ENCODE measurements at regions not wholly inside any gene's neighbourhood (a gene's known extent, or its start where the extent isn't known, plus 50 kb on each side); places are given as distances from the start of the nearest gene placed in this dataset.

DNA sequence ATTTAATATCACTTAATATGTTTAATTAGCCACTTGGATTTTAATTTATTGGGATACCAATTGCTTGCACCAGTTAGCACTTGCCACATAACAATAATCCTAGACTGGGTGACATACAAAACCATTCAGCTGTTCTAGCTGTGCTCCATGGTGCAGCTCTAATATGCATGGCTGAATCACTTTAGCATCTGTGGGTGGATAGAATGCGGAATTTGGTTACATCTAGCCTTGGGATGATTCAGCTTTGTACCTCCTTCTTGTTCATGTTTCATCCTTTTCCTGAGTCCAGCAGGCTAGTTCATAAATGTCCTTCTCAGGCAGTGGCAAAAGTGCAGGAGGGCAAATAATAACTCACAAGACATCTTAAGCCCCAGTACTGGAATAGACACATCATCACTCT is 1263.0 kb downstream of the LRFN5 start:
- no peak for DNase-seq

DNA sequence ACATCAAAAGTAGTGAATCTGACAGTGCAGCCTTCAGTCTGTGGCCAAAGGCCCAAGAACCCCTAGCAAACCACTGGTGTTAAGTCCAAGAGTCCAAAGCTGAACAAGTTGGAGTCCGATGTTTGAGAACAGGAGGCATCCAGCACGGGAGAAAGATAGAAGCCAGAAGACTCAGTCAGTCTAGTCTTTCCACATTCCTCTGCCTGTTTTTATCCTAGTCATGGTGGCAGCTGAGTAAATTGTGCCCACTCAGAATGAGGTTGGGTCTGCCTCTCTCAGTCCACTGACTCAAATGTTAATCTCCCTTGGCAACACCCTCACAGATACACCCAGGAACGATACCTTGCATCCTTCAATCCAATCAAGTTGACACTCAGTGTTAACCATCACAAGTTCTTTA is 1255.4 kb downstream of the LRFN5 start:
- no peak for DNase-seq

DNA sequence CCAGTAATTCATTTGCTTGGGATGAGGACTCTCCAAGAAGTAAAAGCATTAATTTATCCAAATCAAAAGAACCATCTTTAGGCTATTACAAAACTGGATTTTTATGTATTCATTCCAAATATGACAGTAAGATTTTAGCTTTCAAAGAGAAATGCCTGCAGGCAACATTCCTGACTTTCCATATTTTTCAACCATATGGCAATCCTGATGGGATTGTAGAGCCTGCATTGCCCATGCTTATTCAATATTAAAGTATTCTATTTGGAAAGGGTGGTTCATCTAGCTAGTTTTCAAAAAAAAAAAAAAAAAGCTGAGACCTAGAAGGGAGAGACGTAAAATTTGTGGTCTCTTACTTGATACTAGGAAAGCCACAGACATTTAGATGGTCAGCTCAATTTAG is 1253.7 kb downstream of the LRFN5 start:
- DNase-seq = no peak

DNA sequence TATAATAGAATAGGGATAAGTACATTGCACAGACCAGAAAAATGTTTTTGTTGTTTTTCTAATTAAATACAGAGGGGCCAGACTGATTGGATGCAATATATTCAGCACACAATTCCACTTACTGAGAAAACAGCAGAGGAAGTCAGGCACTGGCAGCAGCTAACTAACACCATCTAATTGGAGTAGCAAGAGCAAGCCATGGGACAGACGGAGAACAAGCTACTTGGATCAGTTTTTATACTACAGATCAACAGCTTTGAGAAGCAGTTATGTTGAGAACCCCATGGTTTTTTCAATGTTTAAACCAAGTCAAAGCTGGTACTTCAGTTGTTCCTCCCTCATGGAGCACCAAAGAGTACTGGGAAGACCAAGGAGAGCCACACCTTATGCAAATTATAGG is 1249.4 kb downstream of the LRFN5 start:
- DNase-seq = no peak

DNA sequence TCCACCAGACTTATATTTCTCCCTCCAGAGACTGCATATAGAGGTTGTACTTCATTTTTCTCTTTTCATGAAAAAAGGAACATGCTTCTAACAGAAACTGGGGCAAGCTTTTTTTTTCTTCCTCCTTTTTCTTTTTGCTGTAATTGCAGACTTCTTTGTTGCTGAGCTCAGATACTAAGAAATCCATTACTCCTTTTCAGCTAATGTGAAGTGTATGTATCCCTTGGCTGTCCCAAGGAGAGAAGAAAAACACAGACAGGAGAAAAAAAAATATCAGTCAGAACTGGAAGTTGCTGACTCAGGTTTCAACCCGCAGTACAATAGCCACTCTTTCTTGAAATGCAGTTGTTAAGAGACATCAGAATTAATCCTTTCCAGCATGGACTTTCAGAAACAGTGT is 1248.4 kb downstream of the LRFN5 start:
- DNase-seq = no peak

DNA sequence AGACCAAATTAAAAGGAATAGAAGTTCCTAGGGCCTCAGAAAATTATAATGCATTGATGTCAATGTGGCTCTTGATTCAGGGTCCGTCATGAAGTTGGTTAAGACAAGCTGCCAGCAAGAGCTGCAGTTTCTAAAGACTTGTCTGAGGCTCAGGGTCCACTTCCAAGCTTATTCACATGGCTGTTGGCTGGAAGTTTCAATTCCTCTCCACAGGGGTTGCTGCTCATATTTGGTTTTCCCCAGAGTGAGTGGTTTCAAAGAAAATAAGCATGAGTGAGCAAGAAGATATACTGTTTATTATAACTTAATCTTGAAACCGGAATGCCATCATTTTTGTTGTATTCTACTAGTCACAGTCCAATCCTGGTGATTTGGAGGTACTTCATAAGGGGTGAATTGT is 1247.4 kb downstream of the LRFN5 start:
- no peak for DNase-seq

DNA sequence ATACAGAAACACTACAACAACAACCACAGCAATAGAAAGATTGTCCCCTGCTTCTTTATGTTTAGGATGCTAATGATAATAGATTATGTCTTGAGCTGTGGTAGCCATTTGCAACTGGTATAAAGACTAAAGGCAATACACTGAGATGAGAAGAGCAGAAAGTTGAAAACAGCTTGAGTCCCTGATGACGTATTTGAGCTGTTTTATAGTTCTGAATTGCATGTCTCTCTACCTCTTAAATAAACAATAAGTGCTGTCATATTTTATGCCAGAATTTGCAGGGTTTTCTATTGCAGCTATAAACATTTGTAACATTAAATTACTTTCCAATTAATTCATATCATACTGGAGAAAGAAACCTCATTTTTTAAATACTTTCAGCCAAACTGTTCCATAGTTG is 1242.0 kb downstream of the LRFN5 start:
- no peak for DNase-seq

DNA sequence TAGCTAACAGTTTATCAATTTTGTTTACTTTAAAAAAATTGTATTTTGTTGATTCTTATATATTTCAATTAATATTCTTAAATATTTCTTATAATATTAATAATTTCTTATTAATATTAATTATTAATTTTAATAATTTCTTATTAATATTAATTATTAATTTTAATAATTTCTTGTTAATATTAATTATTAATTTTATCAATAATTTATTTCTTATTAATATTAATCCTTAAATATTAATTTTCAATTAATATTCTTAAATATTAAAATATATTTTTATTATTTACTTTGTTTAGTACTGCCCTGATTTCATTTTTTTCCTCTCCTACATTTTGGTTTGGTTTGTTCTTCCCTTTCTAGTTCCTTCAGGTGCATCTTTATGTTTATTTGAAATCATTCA is 1208.1 kb downstream of the LRFN5 start:
- no peak for DNase-seq

DNA sequence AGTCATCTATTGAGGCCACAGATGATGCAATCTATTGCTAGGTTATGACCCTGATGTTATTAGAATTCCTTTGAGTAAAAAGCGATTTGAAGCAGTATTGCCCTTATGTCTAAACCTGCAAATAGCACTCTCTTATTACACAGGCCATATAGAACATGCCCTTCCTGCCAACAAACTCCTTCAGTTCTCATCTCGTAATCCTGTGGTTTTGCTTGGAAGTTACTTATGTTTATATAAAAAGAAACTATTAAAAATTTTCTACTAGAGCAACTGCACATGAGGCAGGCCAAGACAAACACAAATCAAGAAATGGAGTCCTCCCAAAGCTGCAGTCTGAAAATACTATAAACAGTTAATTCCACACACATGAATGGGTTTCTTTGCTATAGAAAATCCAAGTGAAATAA is 1200.2 kb downstream of the LRFN5 start:
- no peak for DNase-seq

DNA sequence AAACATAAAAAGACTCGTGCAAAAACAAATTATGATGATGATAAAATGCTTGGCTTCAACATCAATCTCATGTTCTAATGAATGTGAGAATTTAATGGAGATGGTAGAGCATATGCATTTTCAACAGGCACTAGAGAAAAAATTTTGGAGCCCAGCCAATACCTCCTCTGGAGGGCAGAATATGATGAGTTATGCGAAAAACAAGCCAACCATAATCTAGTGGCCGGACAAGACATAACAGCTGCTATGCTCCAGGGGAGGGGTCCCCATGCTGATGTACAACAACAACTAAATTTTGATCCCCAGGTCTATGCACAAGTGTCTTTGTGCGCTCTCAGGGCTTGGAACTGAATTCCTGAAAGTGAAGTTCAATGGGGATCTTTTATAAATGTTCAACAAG is 1197.5 kb downstream of the LRFN5 start:
- no peak for DNase-seq

DNA sequence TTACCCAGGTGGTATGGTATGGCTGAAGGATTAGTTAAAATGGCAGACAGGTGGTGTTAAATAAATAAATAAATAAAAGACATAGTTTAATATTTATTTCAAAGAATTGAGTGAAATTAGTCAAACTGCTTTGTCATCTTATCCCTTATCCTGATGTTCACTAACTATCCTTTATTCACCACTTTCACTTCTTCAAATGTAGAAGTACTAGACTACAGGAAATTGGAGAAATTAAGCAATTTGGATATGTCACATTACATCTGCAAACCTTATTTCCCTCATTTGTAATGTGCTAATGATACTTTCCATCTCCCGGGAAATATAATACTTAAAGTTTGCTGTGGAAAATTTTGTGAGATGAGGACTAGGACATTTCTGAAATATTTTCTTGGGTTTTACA is 1195.7 kb downstream of the LRFN5 start:
- DNase-seq = no peak

DNA sequence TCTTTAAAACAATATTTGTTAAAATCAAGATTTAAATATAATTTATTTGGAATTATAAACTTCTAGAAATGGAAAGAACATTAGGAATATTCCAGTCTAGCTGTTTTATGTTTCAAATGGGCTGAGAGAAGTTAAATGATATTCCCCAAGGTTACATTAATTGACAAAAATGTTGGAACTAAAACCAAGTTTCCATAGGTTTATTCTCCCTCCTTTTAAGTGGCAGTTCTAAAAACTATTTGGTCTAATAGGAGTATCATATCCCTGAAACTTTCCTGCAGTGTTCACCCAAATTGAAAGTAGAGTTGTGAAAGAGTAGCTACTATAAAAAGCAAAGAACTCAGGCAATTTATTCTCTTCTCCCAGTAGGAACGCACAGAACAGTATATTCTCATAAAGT is 1185.5 kb downstream of the LRFN5 start:
- DNase-seq = no peak

DNA sequence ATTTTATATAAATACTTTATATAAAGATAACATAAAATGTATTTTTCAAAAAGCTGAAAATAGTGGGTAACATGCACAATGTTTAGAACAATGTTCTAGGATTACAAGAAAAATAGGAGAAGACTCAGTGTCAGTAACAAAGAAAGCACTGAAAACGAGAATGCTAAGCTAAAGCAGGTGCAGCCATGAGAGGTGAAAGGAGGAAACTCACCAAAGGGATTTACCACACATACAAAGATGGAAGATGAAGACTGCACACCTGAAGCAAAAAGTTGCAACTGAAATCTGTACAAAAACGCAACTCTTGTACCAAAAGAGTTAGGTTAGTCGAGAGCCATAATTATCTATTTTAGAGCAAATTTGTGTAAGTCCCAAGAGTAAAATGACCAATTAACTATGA is 1176.1 kb downstream of the LRFN5 start:
- no peak for DNase-seq

DNA sequence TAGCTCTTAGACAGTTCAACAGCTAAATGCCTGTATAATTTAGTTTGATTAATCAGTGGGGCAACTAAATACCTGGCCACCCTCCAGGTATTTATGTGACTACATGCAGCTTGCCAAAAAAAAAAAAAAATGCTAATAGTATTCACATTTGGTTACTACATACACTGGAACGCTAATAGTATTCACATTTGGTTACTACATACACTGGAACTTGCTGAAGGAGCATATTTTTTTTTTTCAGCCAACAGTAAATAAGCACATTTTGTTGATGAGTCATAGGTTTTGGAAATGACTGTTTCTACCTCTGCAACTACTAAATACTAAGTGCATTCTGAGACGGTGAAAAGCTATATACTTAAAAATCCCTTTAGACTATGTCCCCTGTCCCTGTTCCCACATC is 1172.3 kb downstream of the LRFN5 start:
- no peak for DNase-seq

DNA sequence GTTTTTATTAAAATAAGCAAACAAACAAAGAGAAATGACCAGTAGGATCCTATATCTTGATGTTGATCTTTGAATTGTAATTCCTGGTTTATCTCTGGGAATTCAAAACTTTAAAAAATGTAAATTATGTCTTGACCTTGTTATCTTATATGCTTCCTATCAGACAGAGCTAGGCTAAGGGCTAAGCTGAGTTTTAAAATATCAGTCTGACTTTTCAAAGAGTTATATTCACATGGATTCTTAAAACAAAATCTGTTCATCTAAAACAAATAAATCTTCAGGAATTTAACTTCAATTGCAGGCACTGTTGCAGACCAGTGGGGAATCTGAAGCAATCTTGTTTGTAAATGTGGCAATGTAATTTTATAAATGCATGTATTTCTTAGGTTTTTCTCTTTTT is 1144.1 kb downstream of the LRFN5 start:
- no peak for DNase-seq

DNA sequence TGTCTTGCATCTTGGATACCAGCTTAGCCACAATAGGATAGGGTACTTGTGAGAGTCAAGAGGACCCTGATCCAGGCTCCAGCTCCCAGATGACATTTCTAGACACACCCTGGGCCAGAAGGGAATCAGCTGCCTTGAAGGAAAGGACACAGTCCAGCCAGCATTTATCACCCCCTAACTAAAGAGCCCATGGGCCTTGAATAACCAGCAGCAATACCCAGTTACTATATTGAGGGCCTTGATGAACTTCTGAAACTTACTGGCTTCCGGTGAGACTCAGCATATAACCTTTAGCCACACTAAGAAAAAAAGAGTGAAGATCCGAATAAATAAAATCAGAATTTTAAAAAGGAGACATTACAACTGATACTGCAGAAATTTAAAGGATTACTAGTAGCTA is 1135.4 kb downstream of the LRFN5 start:
- no peak for DNase-seq

DNA sequence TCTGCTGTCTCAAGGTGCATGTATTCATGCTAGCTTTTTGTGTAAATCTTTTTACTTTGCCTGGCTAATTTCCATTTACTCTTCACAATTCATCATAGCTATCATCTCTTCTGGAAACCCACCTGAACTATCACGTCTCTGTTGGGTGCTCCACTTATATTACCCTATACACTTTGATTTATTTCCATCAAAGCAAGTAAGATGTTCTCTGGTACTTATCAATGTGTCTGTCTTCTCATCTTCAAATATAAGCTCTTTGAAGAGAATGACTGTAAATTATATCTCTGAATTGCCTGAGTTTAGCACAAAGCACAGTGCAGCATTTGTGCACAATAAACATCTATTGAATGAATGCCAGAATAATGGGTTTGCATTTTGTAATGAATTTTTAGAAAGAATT is 1129.7 kb downstream of the LRFN5 start:
- DNase-seq = no peak

DNA sequence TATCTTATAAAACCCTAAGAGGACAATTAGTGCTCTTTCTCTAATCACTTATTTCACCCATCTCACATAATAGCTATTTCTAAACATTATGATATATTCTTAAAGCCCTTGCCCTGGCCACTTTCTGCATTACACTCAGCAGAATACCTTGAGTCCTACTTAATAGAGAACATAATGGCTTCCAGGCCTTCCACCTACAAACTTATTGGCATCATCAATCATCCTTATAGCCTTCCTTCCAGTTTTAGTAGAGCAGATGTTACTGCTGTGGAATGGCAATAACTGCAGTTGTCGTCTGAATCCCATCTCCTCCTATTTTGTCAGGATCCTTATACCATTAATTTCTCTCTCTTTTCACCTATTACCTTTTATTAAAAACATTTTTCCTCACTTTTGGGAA is 1127.4 kb downstream of the LRFN5 start:
- no peak for DNase-seq

DNA sequence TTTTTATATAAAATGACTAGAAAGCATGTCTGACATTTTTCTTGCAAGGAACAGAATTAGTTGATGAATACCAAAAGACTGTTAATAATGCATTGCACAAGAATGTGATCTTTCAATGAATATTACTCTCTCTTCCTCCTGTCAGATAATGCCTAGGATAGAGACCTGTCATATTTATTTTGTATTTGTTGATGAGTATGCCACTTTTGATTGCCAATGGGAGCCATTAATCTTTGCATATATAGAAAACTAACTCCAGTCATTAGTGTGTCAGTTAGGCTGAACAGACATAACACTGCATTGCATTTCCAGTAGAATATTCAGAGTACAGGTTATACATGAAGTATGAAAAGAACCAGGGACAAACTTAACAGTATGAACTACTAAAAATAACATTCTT is 1125.3 kb downstream of the LRFN5 start:
- no peak for DNase-seq

DNA sequence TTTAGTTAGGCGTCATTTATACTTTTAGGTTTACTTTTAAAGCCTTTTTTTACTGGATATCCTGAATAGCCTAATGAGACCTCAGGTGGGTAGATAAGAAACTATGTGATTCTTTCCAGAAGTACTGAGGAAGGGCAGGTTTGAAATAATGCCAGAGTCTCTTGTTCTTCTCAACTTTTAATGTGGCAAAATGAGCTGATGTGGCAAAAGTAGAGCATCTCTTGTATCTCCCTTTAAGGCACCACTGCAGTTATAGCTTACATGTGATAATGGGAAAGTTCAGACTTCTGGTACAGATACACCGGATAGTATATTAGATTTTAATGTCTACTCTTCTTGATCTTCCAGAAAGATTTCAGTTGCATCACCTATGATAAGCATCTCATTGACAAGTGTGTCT is 1124.8 kb downstream of the LRFN5 start:
- DNase-seq = no peak

DNA sequence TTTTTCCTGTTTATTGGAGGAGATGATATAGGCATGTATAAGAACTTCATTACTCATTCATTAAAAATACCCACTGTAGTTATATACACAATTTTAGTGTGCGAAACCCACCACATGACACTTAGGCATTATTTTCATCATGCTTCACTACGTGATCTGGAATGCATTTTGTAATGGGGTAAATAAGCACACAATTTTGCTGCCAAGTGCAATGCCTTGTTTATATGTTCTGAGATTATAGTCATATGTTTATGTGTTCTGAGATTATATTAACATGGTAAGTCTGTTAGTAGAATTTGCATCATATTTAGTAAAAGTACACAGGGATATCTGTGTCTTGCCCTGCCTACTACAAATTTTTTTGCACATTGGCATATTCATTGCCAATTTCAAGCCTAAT is 1123.0 kb downstream of the LRFN5 start:
- no peak for DNase-seq

DNA sequence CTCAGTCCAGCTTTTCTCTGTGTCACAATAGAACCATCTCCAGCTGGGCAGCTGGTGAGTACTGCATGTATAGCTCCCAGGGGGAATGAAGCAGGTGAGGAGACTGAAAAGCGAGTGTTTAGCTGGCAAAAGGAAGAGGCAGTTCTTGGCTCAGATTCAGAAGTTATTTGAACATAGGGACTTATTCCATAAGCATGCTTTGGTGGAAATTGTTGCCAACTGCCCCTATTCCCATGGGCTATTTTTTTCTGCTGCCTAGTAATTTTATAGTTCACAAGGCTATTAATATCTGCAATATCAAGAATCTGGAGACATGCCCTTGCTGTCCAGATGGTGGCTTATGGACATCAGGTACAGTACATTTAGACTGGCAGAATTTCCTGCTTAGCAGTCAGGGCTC is 1112.7 kb downstream of the LRFN5 start:
- no peak for DNase-seq

DNA sequence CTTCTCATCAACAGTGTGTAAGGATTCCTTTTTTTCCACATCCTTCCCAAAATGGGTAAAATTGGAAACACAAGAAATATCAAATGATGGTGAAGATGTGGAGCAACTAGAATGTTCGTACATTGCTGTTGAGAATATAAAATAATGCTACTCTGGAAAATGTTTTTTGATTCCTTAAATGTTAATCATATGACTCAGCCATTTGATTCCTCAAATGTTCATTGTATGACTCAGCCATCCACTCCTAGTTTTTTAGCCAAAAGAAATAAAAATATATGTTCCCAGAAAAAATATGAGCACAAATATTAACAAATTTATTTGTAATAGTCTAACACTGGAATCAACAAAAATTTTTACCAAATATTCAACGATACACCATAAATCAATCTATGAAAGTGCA is 1108.6 kb downstream of the LRFN5 start:
- no peak for DNase-seq

DNA sequence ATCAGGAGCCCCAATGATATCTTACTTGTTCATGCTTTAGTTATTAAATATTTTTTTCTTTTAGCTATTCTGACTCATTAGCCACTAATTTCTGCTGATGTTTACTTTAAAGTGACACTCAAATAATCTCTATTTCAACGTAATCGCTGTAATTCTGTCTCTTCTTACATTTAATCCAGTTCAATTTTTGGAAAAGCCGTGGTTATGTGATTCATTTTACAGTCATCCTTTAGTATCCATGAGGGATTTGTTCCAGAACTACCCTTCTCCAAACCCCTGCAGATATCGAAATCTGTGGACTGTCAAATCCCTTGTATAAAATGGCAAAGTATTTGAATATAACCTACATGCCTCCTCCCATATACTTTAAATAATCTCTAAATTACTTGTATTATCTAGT is 1103.4 kb downstream of the LRFN5 start:
- DNase-seq = no peak

DNA sequence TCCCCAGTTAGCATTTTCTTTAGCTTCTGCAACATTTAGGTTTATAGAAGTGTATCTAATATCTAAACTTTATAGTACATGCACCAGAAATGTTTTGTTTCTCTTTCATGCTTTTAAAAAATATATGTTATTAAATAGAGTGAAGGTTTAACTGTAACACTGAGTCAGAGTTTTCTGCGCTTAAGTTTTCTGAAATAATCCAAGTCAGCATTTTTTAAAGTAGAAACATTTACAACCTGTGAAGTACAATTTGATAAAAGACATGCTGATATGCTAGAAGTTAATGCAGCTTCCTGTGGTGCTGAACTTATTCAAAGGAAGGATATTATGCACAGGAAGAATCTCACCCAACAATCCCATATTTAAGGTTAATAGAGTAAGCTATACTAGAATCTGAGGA is 1096.8 kb downstream of the LRFN5 start:
- DNase-seq = no peak

DNA sequence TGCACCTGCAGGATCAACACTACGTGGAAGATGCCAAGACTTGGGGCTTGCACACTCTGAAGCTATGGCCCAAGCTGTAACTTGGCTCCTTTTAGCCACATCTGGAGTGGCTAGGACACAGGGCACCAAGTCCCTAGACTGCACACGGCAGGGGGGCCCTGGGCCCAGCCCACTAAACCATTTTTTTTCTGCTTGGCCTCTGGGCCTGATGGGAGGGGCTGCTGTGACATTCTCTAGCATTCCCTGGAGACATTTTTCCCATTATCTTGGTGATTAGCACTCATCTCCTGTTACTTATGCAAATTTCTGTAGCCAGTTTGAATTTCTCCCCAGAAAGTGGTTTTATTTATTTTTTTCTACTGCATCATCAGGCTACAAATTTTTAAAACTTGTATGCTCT is 1080.7 kb downstream of the LRFN5 start:
- DNase-seq = no peak

DNA sequence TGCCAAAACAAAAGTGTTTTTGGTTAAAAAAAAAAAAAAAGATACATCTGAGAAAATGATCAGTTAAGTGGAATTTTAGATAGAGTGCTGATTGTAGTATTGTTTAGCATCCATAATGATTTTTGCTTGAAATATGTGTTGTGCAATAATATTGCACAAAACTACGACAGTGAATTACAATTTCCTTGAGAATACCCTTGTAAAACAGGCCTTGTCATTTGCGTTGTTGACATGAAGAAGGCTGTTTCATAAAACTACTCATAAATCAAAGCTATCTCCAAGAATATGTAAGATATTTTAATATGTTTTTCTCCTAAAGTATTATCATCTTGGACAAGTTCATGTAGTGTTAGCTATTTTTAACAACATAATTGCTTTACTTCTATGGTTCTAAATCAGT is 1077.0 kb downstream of the LRFN5 start:
- DNase-seq = no peak

Measured in activated naive CD4-positive, alpha-beta T cell treated with anti-CD3 and anti-CD28 coated beads, Interleukin-2, amount 50 U/mL, for 16 hours (primary cell).